Hematopoietic multipotent progenitor cell (in vitro differentiated cells): ENCODE measurements at regions not wholly inside any gene's neighbourhood (a gene's known extent, or its start where the extent isn't known, plus 50 kb on each side); places are given as distances from the start of the nearest gene placed in this dataset.
A peak's percentile ranks its signal among the peaks of the same experiment; 100 is the strongest.

Experiments used
- DNase-seq, 3 donors: peaks; one replicate each; pipeline ENCODE4 v3.0.0-alpha.2; 2011 to 2015; ENCODE audit warnings: low read depth in 2 of 3, low spot score in 2 of 3

- DNase-seq = no peak
Measured at GRCh38 chr18:68262690-68263294, 452.1 kb downstream of the TMX3 start.

GRCh38 chr18:68256418-68257067 lies 458.4 kb downstream of the TMX3 start:
- DNase-seq = no peak

- no peak for DNase-seq
Measured at GRCh38 chr18:68244786-68245185, 470.1 kb downstream of the TMX3 start.

GRCh38 chr18:68241881-68242280 lies 473.0 kb downstream of the TMX3 start:
- no peak for DNase-seq

GRCh38 chr18:68234676-68235075 lies 480.2 kb downstream of the TMX3 start:
- DNase-seq = peak in 1 of 3 donors; percentile 29

GRCh38 chr18:68234131-68234530 lies 480.8 kb downstream of the TMX3 start:
- no peak for DNase-seq

GRCh38 chr18:68233018-68233417 lies 481.9 kb downstream of the TMX3 start:
- no peak for DNase-seq

GRCh38 chr18:68229351-68229750 lies 485.6 kb downstream of the TMX3 start:
- no peak for DNase-seq

GRCh38 chr18:68221111-68221724 lies 493.7 kb downstream of the TMX3 start:
- peak in 2 of 3 donors; percentile 11 to 79 for DNase-seq

GRCh38 chr18:68220458-68220857 lies 494.4 kb downstream of the TMX3 start:
- no peak for DNase-seq

- DNase-seq = no peak
Measured at GRCh38 chr18:68219872-68220271, 495.0 kb downstream of the TMX3 start.

- DNase-seq = no peak
Measured at GRCh38 chr18:68219274-68219673, 495.6 kb downstream of the TMX3 start.

- DNase-seq = no peak
Measured at GRCh38 chr18:68215931-68216330, 499.0 kb downstream of the TMX3 start.

- no peak for DNase-seq
Measured at GRCh38 chr18:68186039-68186438, 528.9 kb downstream of the TMX3 start.

GRCh38 chr18:68181956-68182355 lies 533.0 kb downstream of the TMX3 start:
- no peak for DNase-seq

- DNase-seq = no peak
Measured at GRCh38 chr18:68179811-68180210, 535.1 kb downstream of the TMX3 start.

GRCh38 chr18:68178921-68179320 lies 536.0 kb downstream of the TMX3 start:
- DNase-seq = no peak

- no peak for DNase-seq
Measured at GRCh38 chr18:68177807-68178702, 536.9 kb downstream of the TMX3 start.

GRCh38 chr18:68176901-68177300 lies 538.0 kb downstream of the TMX3 start:
- no peak for DNase-seq

- no peak for DNase-seq
Measured at GRCh38 chr18:68172842-68173549, 541.9 kb downstream of the TMX3 start.

GRCh38 chr18:68164909-68165308 lies 550.0 kb downstream of the TMX3 start:
- DNase-seq = no peak
